Activated T-helper 1 cell treated with anti-CD3 and anti-CD28 coated beads, Interleukin-12 subunit alpha, Interleukin-12 subunit beta, Interleukin-2, Interleukin-4 antibody, amounts not matched to agents 30 ng/mL and 10 ng/mL and 1 ng/mL, durations not matched to agents 14 hours and 24 hours and 36 hours (primary cell): ENCODE measurements at regions not wholly inside any gene's neighbourhood (a gene's known extent, or its start where the extent isn't known, plus 50 kb on each side); places are given as distances from the start of the nearest gene placed in this dataset.

Source experiments
- DNase-seq: peaks from one replicate; pipeline ENCODE4 v3.0.0; 2021; ENCODE audit warnings: low spot score
- H3K27ac Mint-ChIP-seq: one replicate; pipeline ENCODE4 v1.8.0; 2021; ENCODE audit warnings: mild to moderate bottlenecking, mixed read lengths
- H3K27me3 Mint-ChIP-seq: one replicate; pipeline ENCODE4 v1.8.0; 2022; ENCODE audit warnings: mild to moderate bottlenecking, moderate library complexity, mixed read lengths; ENCODE audit not compliant: insufficient read depth
- H3K36me3 Mint-ChIP-seq: one replicate; pipeline ENCODE4 v1.8.0; 2021; ENCODE audit warnings: low read depth, mixed read lengths
- H3K4me1 Mint-ChIP-seq: one replicate; pipeline ENCODE4 v1.8.0; 2021; ENCODE audit warnings: low read depth, mixed read lengths
- H3K4me3 Mint-ChIP-seq: one replicate; pipeline ENCODE4 v1.8.0; 2021; ENCODE audit warnings: mild to moderate bottlenecking, moderate library complexity, mixed read lengths
- H3K9me3 Mint-ChIP-seq: one replicate; pipeline ENCODE4 v1.8.0; 2021; ENCODE audit warnings: mixed read lengths
- intact Hi-C: fragments of 100-400 bp; cut with micrococcal nuclease; formaldehyde crosslinking; loops from one replicate; pipeline ENCODE4 v1.15.1; 2024

- H3K27ac Mint-ChIP-seq, result no peak overlapping the region
- H3K4me1 Mint-ChIP-seq, result no peaks in the 10 kb centered on the region
- intact Hi-C loops, result no loop called here
- no peaks in the 10 kb centered on the region for H3K27me3 Mint-ChIP-seq
- H3K4me3 Mint-ChIP-seq, result no peak overlapping the region
- DNase-seq, result no peak
- no peaks in the 10 kb centered on the region for H3K36me3 Mint-ChIP-seq
- H3K9me3 Mint-ChIP-seq, result peaks cover 5% of the 10 kb centered on the region
Observed at GRCh38 chr4:10929818-10930217, 245.2 kb upstream of the CLNK start.

- H3K27me3 Mint-ChIP-seq, result no peaks in the 10 kb centered on the region
- H3K27ac Mint-ChIP-seq, result no peak overlapping the region
- H3K36me3 Mint-ChIP-seq, result no peaks in the 10 kb centered on the region
- intact Hi-C loops, result no loop called here
- H3K9me3 Mint-ChIP-seq, result peaks cover 5% of the 10 kb centered on the region
- H3K4me3 Mint-ChIP-seq, result no peak overlapping the region
- no peak for DNase-seq
- H3K4me1 Mint-ChIP-seq, result no peaks in the 10 kb centered on the region
Observed at GRCh38 chr4:10925996-10926395, 241.4 kb upstream of the CLNK start.

GRCh38 chr4:10924274-10924673, 239.7 kb upstream of the CLNK start:
- intact Hi-C loops, result no loop called here
- no peak overlapping the region for H3K27ac Mint-ChIP-seq
- H3K36me3 Mint-ChIP-seq, result no peaks in the 10 kb centered on the region
- DNase-seq, result no peak
- no peaks in the 10 kb centered on the region for H3K4me1 Mint-ChIP-seq
- H3K27me3 Mint-ChIP-seq, result no peaks in the 10 kb centered on the region
- H3K4me3 Mint-ChIP-seq, result no peak overlapping the region
- no peaks in the 10 kb centered on the region for H3K9me3 Mint-ChIP-seq

- intact Hi-C loops, result no loop called here
- no peak overlapping the region for H3K27ac Mint-ChIP-seq
- peaks cover 2% of the 10 kb centered on the region for H3K27me3 Mint-ChIP-seq
- DNase-seq, result no peak
- no peak overlapping the region for H3K4me3 Mint-ChIP-seq
- no peaks in the 10 kb centered on the region for H3K9me3 Mint-ChIP-seq
- no peaks in the 10 kb centered on the region for H3K36me3 Mint-ChIP-seq
- peaks cover 6% of the 10 kb centered on the region for H3K4me1 Mint-ChIP-seq
Observed at GRCh38 chr4:10917566-10917965, 233.0 kb upstream of the CLNK start.

- Mint-ChIP-seq H3K4me3 (no peak overlapping the region), H3K9me3 (no peaks in the 10 kb centered on the region)
- intact Hi-C loops, result no loop called here
Observed at GRCh38 chr4:10898072-10898471, 213.5 kb upstream of the CLNK start.

GRCh38 chr4:10897076-10897475, 212.5 kb upstream of the CLNK start:
- Mint-ChIP-seq H3K9me3 (no peaks in the 10 kb centered on the region), H3K36me3 (no peaks in the 10 kb centered on the region), H3K27ac (no peak overlapping the region), H3K4me3 (no peak overlapping the region), H3K27me3 (peaks cover 2% of the 10 kb centered on the region), H3K4me1 (peaks cover 6% of the 10 kb centered on the region)
- DNase-seq, result no peak
- intact Hi-C loops, result no loop called here

More at GRCh38 chr4:10898072-10898471, 213.5 kb upstream of the CLNK start:
- no peaks in the 10 kb centered on the region for H3K36me3 Mint-ChIP-seq
- H3K4me1 Mint-ChIP-seq, result peaks cover 6% of the 10 kb centered on the region
- no peak overlapping the region for H3K27ac Mint-ChIP-seq
- peaks cover 1% of the 10 kb centered on the region for H3K27me3 Mint-ChIP-seq
- no peak for DNase-seq

GRCh38 chr4:10893395-10893794, 208.8 kb upstream of the CLNK start:
- Mint-ChIP-seq H3K27me3 (peaks cover 4% of the 10 kb centered on the region), H3K36me3 (no peaks in the 10 kb centered on the region), H3K27ac (no peak overlapping the region), H3K9me3 (no peaks in the 10 kb centered on the region), H3K4me1 (peaks cover 6% of the 10 kb centered on the region), H3K4me3 (no peak overlapping the region)
- no peak for DNase-seq
- intact Hi-C loops, result loop anchor here (5.0 kb wide), 1 partner anchor 311 kb away; no protein-coding TSS in a partner anchor

GRCh38 chr4:10891866-10892265, 207.3 kb upstream of the CLNK start:
- H3K4me3 Mint-ChIP-seq, result no peak overlapping the region
- H3K27me3 Mint-ChIP-seq, result peaks cover 4% of the 10 kb centered on the region
- peaks cover 6% of the 10 kb centered on the region for H3K4me1 Mint-ChIP-seq
- no peaks in the 10 kb centered on the region for H3K36me3 Mint-ChIP-seq
- DNase-seq, result no peak
- no peaks in the 10 kb centered on the region for H3K9me3 Mint-ChIP-seq
- intact Hi-C loops, result loop anchor here (5.0 kb wide), 1 partner anchor 310 kb away; no protein-coding TSS in a partner anchor
- no peak overlapping the region for H3K27ac Mint-ChIP-seq

- no peak for DNase-seq
- H3K27ac Mint-ChIP-seq, result no peak overlapping the region
- H3K36me3 Mint-ChIP-seq, result no peaks in the 10 kb centered on the region
- H3K4me3 Mint-ChIP-seq, result no peak overlapping the region
- intact Hi-C loops, result loop anchor here (5.0 kb wide), 1 partner anchor 308 kb away; no protein-coding TSS in a partner anchor
- H3K4me1 Mint-ChIP-seq, result peaks cover 3% of the 10 kb centered on the region
- H3K9me3 Mint-ChIP-seq, result no peaks in the 10 kb centered on the region
- peaks cover 4% of the 10 kb centered on the region for H3K27me3 Mint-ChIP-seq
Observed at GRCh38 chr4:10889819-10890218, 205.3 kb upstream of the CLNK start.

GRCh38 chr4:10879411-10880110, 195.0 kb upstream of the CLNK start:
- intact Hi-C loops, result no loop called here
- no peak overlapping the region for H3K4me3 Mint-ChIP-seq
- no peaks in the 10 kb centered on the region for H3K36me3 Mint-ChIP-seq
- no peaks in the 10 kb centered on the region for H3K4me1 Mint-ChIP-seq
- no peak for DNase-seq
- no peak overlapping the region for H3K27ac Mint-ChIP-seq
- no peaks in the 10 kb centered on the region for H3K9me3 Mint-ChIP-seq
- H3K27me3 Mint-ChIP-seq, result no peaks in the 10 kb centered on the region

- H3K9me3 Mint-ChIP-seq, result no peaks in the 10 kb centered on the region
- H3K36me3 Mint-ChIP-seq, result no peaks in the 10 kb centered on the region
- H3K4me3 Mint-ChIP-seq, result no peak overlapping the region
- intact Hi-C loops, result no loop called here
- H3K27ac Mint-ChIP-seq, result no peak overlapping the region
- H3K4me1 Mint-ChIP-seq, result no peaks in the 10 kb centered on the region
- no peak for DNase-seq
- no peaks in the 10 kb centered on the region for H3K27me3 Mint-ChIP-seq
Observed at GRCh38 chr4:10878861-10879260, 194.3 kb upstream of the CLNK start.

- Mint-ChIP-seq H3K4me1 (no peaks in the 10 kb centered on the region), H3K27ac (no peak overlapping the region), H3K36me3 (no peaks in the 10 kb centered on the region), H3K27me3 (no peaks in the 10 kb centered on the region), H3K9me3 (no peaks in the 10 kb centered on the region), H3K4me3 (no peak overlapping the region)
- intact Hi-C loops, result no loop called here
- DNase-seq, result no peak
Observed at GRCh38 chr4:10877076-10877475, 192.5 kb upstream of the CLNK start.

- Mint-ChIP-seq H3K27me3 (no peaks in the 10 kb centered on the region), H3K36me3 (no peaks in the 10 kb centered on the region), H3K4me1 (no peaks in the 10 kb centered on the region), H3K9me3 (no peaks in the 10 kb centered on the region), H3K4me3 (no peak overlapping the region), H3K27ac (no peak overlapping the region)
- no peak for DNase-seq
- intact Hi-C loops, result no loop called here
Observed at GRCh38 chr4:10875144-10875799, 190.7 kb upstream of the CLNK start.
